HUES64 (cell line): ENCODE measurements at regions not wholly inside any gene's neighbourhood (a gene's known extent, or its start where the extent isn't known, plus 50 kb on each side); places are given as distances from the start of the nearest gene placed in this dataset.

Experiments
- H3K27ac ChIP-seq: 2 replicates; pipeline ENCODE4 v1.7.0; 2013; ENCODE audit warnings: low read depth, low read length, inconsistent platforms
- H3K27me3 ChIP-seq: 2 replicates; pipeline ENCODE4 v1.6.1; 2013; ENCODE audit warnings: mild to moderate bottlenecking, low read length; ENCODE audit not compliant: insufficient read depth
- H3K36me3 ChIP-seq: 2 replicates; pipeline ENCODE4 v1.6.1; 2013; ENCODE audit warnings: mild to moderate bottlenecking, low read length; ENCODE audit not compliant: insufficient read depth
- H3K4me1 ChIP-seq: 2 replicates; pipeline ENCODE4 v1.6.1; 2013; ENCODE audit warnings: mild to moderate bottlenecking, low read length, moderate library complexity; ENCODE audit not compliant: insufficient read depth
- H3K4me3 ChIP-seq: 2 replicates; pipeline ENCODE4 v1.5.1; 2013; ENCODE audit warnings: mild to moderate bottlenecking, low read length, moderate library complexity
- H3K9ac ChIP-seq: 2 replicates; pipeline ENCODE4 v1.6.1; 2013; ENCODE audit warnings: mild to moderate bottlenecking, low read depth, low read length
- H3K9me3 ChIP-seq: 2 replicates; pipeline ENCODE4 v1.6.1; 2013; ENCODE audit warnings: low read depth, low read length; ENCODE audit not compliant: insufficient read depth
- WGBS: fragments of 150-250, 120-280 bp; methylation state at CpG from one replicate; pipeline ENCODE4 v1.1.7; 2013; ENCODE audit warnings: missing lambda C conversion rate; 5-methylcytosine and 5-hydroxymethylcytosine counted together

- Histone ChIP-seq H3K27ac (no peak overlapping the region), H3K4me1 (no peaks in the 10 kb centered on the region), H3K9me3 (peaks cover 74% of the 10 kb centered on the region), H3K4me3 (no peak overlapping the region), H3K9ac (no peak overlapping the region), H3K36me3 (no peaks in the 10 kb centered on the region), H3K27me3 (no peaks in the 10 kb centered on the region)
- WGBS, result 86% methylated on average over 26 of the region's 26 CpGs
Observed at GRCh38 chr12:34339922-34340321, 317.6 kb downstream of the ALG10 start.

DNA sequence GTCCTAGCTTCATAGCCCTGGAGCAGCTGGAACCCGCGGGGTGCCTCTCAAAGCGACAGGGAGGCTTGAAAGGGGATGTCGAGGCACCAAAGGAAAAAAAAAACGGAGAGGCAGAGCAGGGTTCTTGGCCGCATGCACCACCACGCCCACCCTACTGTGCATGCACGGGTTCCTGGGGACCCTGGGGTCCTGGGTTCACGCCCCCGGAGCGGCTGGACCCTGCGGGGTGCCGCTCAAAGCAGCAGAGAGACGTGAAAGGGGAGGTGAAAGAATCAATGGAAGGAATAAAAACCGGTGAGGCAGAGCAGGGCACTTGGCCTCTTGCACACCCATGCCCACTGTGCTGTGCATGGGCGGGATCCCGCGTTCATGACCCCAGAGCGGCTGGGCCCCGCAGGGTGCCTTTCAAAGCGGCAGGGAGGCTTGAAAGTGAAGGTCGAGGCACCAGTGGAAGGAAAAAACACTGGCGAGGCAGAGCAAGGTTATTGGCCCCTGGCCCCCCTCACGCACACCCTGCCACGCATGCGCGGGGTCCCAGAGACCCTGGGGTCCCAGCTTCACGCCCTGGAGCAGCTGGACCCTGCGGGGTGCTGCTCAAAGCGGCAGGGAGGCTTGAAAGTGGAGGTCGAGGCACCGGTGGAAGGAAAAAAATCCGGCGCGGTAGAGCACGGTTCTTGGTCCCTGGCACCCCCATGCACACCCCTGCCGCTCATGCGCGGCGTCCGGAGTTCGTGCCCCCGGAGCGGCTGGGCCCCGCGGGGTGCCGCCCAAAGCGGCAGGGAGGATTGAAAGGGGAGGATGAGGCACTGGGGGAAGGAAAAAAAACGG is 318.5 kb downstream of the ALG10 start:
- H3K4me1 ChIP-seq, result no peaks in the 10 kb centered on the region
- WGBS, result 83% methylated on average over 49 of the region's 49 CpGs
- H3K9me3 ChIP-seq, result peaks cover 70% of the 10 kb centered on the region
- no peak overlapping the region for H3K9ac ChIP-seq
- H3K27ac ChIP-seq, result no peak overlapping the region
- H3K27me3 ChIP-seq, result no peaks in the 10 kb centered on the region
- H3K4me3 ChIP-seq, result no peak overlapping the region
- H3K36me3 ChIP-seq, result no peaks in the 10 kb centered on the region

DNA sequence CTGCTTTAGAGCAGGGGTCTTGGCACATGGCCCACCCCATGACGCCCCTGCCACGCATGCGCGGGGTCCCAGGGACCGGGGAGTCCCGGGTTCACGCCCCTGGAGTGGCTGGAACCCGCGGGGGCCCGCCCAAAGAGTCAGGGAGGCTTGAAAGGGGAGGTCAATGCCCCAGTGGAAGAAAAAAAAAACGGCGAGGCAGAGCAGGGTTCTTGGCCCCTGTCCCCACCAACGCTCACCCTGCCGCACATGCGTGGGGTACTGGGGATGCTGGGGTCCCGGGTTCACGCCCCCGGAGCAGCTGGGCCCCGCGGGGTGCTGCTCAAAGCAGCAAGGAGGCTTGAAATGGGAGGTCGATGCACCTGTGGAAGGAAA is 319.1 kb downstream of the ALG10 start:
- Histone ChIP-seq H3K9ac (no peak overlapping the region), H3K36me3 (no peaks in the 10 kb centered on the region), H3K27me3 (no peaks in the 10 kb centered on the region), H3K27ac (no peak overlapping the region), H3K4me1 (no peaks in the 10 kb centered on the region), H3K9me3 (peaks cover 71% of the 10 kb centered on the region), H3K4me3 (no peak overlapping the region)
- WGBS, result 73% methylated on average over 21 of the region's 21 CpGs

- no peak overlapping the region for H3K27ac ChIP-seq
- H3K4me3 ChIP-seq, result no peak overlapping the region
- H3K9ac ChIP-seq, result no peak overlapping the region
- H3K27me3 ChIP-seq, result no peaks in the 10 kb centered on the region
- peaks cover 72% of the 10 kb centered on the region for H3K9me3 ChIP-seq
- whole genome bisulfite sequencing, result 86% methylated on average over 25 of the region's 25 CpGs
- no peaks in the 10 kb centered on the region for H3K4me1 ChIP-seq
- H3K36me3 ChIP-seq, result no peaks in the 10 kb centered on the region
Observed at GRCh38 chr12:34342048-34342447, 319.8 kb downstream of the ALG10 start.

DNA sequence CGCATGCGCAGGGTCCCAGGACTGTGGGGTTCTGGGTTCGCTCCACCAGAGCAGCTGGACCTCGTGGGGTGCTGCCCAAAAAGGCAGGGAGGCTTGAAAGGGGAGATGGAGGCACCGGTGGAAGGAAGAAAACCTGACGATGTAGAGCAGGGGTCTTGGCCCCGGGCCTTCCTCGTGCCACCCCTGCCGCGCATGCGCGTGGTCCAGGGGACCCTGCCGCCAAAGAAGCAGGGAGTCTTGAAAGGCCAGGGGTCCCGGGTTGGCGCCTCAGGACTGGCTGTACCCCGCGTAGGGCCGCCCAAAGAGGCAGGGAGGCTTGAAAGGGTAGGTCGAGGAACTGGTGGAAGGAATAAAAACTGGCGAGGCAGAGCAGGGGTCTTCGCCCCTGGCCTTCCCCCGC is 321.0 kb downstream of the ALG10 start:
- 92% methylated on average over 22 of the region's 22 CpGs for WGBS
- Histone ChIP-seq H3K4me3 (no peak overlapping the region), H3K27ac (no peak overlapping the region), H3K4me1 (no peaks in the 10 kb centered on the region), H3K9ac (no peak overlapping the region), H3K9me3 (peaks cover 71% of the 10 kb centered on the region), H3K27me3 (no peaks in the 10 kb centered on the region), H3K36me3 (no peaks in the 10 kb centered on the region)

GRCh38 chr12:34343766-34344165 is 321.5 kb downstream of the ALG10 start:
- no peaks in the 10 kb centered on the region for H3K36me3 ChIP-seq
- no peaks in the 10 kb centered on the region for H3K4me1 ChIP-seq
- 85% methylated on average over 25 of the region's 25 CpGs for WGBS
- no peaks in the 10 kb centered on the region for H3K27me3 ChIP-seq
- H3K4me3 ChIP-seq, result no peak overlapping the region
- H3K9me3 ChIP-seq, result peaks cover 67% of the 10 kb centered on the region
- H3K9ac ChIP-seq, result no peak overlapping the region
- H3K27ac ChIP-seq, result no peak overlapping the region

DNA sequence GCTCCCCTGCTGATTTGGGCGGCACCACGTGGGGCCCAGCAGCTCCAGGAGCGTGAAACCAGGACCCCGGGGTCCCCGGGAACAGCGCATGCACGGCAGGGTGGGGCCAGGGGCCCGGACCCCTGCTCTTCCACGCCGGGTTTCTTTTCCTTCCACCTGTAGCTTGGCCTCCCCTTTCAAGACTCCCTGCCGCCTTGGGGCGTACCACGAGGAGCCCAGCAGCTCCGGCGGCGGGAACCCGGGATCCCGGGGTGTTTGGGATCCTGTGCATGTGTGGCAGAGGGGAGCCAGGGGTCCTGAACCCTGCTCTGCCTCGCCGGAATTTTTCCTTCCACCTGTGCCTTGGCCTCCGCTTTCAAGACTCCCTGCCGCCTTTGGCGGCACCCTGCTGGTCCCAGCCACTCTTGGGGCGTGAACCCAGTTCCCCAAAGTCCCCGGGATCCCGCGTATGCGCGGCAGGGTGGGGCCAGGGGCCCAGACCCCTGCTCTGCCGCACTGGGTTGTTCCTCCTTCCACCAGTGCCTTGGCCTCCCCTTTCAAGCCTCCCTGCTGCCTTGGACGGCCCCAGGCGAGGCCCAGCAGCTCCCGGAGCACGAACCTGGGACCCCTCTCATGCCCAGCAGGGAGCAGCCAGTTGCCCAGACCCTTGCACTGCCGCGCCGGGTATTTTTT is 322.7 kb downstream of the ALG10 start:
- H3K9me3 ChIP-seq, result peaks cover 67% of the 10 kb centered on the region
- H3K27ac ChIP-seq, result no peak overlapping the region
- no peaks in the 10 kb centered on the region for H3K27me3 ChIP-seq
- no peak overlapping the region for H3K4me3 ChIP-seq
- H3K9ac ChIP-seq, result no peak overlapping the region
- H3K4me1 ChIP-seq, result no peaks in the 10 kb centered on the region
- WGBS, result 81% methylated on average over 37 of the region's 37 CpGs
- H3K36me3 ChIP-seq, result no peaks in the 10 kb centered on the region

DNA sequence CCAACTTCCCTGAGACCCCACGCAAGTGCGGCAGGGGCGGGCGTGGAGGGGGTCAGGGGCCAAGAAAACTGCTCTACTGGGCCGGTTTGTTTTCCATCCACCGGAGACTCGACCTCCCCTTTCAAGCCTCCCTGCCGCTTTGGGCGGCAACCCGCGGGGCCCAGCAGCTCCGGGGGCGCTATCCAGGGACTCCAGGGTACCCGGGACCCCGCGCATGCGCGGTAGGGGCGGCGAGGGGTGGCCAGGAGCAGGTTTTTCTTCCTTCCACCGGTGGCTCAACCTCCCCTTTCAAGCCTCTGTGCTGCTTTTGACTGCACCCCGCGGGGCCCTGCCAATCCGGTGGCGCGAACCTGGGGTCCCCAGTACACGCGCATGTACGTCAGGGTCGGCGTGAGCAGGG is 323.5 kb downstream of the ALG10 start:
- Histone ChIP-seq H3K9me3 (peaks cover 69% of the 10 kb centered on the region), H3K27ac (no peak overlapping the region), H3K36me3 (no peaks in the 10 kb centered on the region), H3K4me1 (no peaks in the 10 kb centered on the region), H3K4me3 (no peak overlapping the region), H3K9ac (no peak overlapping the region), H3K27me3 (no peaks in the 10 kb centered on the region)
- WGBS, result 86% methylated on average over 31 of the region's 31 CpGs

DNA sequence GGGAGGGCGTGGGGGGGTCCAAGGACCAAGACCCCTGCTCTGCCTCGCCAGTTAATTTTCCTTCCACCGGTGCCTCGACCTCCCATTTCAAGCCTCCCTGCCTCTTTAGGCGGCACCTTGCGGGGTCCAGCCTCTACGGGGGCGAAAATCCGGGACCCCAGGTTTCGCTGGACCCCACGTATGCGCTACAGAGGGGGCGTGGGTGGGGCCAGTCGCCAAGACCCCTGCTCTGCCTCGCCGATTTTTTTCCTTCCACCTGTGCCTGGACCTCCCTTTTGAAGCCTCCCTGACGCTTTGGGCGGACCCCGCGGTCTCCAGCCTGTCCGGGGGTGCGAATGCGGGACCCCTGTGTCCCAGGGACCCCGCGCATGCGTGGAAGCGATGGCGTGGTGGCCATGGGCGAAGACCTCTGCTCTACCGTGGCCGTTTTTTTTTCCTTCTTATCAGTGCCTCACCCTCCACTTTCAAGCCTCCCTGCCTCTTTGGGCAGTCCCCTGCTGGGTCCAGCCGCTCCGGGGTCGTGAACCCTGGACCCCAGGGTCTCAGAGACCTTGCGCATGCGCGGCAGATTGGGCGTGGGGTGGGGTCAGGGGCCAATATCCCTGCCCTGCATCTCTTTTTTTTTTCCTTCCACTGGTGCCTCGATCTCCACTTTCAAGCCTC is 324.2 kb downstream of the ALG10 start:
- H3K27me3 ChIP-seq, result no peaks in the 10 kb centered on the region
- 86% methylated on average over 39 of the region's 39 CpGs for WGBS
- no peak overlapping the region for H3K27ac ChIP-seq

DNA sequence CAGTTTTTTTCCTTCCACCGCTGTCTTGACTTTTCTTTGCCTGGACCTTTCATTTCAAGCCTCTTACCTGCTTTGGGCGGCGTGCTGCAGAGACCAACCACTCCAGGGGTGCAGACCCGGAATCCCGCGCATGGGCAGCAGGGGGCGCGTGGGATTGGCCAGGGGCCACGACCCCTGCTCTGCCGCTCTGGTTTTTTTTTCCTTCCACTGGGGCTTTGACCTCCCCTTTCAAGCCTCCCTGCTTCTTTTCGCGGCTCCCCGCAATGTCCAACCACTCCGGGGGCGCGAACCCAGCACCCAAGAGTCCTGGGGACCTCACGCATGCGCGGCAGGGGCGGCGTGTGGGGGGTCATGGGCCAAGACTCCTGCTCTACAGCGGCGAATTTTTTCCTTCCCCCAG is 325.1 kb downstream of the ALG10 start:
- no peak overlapping the region for H3K4me3 ChIP-seq
- H3K9me3 ChIP-seq, result peaks cover 77% of the 10 kb centered on the region
- no peaks in the 10 kb centered on the region for H3K36me3 ChIP-seq
- no peak overlapping the region for H3K9ac ChIP-seq
- H3K27me3 ChIP-seq, result no peaks in the 10 kb centered on the region
- no peak overlapping the region for H3K27ac ChIP-seq
- no peaks in the 10 kb centered on the region for H3K4me1 ChIP-seq
- 92% methylated on average over 23 of the region's 23 CpGs for WGBS

More for the DNA sequence above, 324.2 kb downstream of the ALG10 start:
- Histone ChIP-seq H3K9ac (no peak overlapping the region), H3K4me3 (no peak overlapping the region), H3K9me3 (peaks cover 68% of the 10 kb centered on the region), H3K36me3 (no peaks in the 10 kb centered on the region), H3K4me1 (no peaks in the 10 kb centered on the region)

GRCh38 chr12:34348064-34348463 is 325.8 kb downstream of the ALG10 start:
- H3K36me3 ChIP-seq, result no peaks in the 10 kb centered on the region
- H3K9me3 ChIP-seq, result peaks cover 79% of the 10 kb centered on the region
- WGBS, result 90% methylated on average over 23 of the region's 23 CpGs
- H3K27ac ChIP-seq, result no peak overlapping the region
- H3K4me1 ChIP-seq, result no peaks in the 10 kb centered on the region
- no peak overlapping the region for H3K4me3 ChIP-seq
- H3K9ac ChIP-seq, result no peak overlapping the region
- H3K27me3 ChIP-seq, result no peaks in the 10 kb centered on the region
